ENCODE measurements at regions not wholly inside any gene's neighbourhood (a gene's known extent, or its start where the extent isn't known, plus 50 kb on each side); places are given as distances from the start of the nearest gene placed in this dataset.

DNA sequence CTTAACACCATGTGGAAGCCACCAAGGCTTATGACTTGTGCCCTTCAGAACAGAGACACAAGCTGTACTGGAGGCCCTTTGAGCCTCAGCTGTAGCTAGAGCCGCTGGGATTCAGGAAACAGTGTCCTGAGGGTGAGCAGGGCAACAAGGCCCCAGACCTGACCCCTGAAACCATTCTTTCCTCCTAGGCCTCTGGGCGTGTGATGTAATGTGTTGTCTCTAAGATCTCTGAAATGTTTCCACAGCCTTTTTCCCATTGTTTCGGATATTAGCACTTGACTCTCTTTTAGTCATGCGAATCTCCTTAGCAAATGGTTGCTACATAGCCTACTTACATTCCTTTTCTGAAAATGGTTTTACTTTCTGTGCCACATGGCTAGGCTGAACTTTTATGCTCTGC, 114.9 kb downstream of the CD8B2 start:
- TF ChIP-seq EZH2 (IDR thresholded peaks at IDR 0.05; ENCODE audit: insufficient read depth, poor library complexity, severe bottlenecking) (no peak), EZH2phosphoT487 (IDR thresholded peaks at IDR 0.05; ENCODE audit: insufficient read depth, low read depth) (no peak)

Data from GM23248 (cell line).